Breast epithelium (tissue), 3 donors: ENCODE measurements at regions not wholly inside any gene's neighbourhood (a gene's known extent, or its start where the extent isn't known, plus 50 kb on each side); places are given as distances from the start of the nearest gene placed in this dataset.

Source experiments
- POLR2AphosphoS5 ChIP-seq, 3 donors: sonication (generic); formaldehyde crosslinking; IDR thresholded peaks; one replicate each; pipeline ENCODE4 v1.6.1; 2017; ENCODE audit warnings: antibody characterized with exemption in 3 of 3
- TF ChIP-seq, protein P1 (sequence below), 3 donors: fragments of 450-650 bp; IDR thresholded peaks; one replicate each; pipeline ENCODE4 v1.5.1; 2016 to 2017; ENCODE audit warnings: antibody characterized with exemption in 3 of 3, mild to moderate bottlenecking in 3 of 3, moderate library complexity in 3 of 3

DNA sequence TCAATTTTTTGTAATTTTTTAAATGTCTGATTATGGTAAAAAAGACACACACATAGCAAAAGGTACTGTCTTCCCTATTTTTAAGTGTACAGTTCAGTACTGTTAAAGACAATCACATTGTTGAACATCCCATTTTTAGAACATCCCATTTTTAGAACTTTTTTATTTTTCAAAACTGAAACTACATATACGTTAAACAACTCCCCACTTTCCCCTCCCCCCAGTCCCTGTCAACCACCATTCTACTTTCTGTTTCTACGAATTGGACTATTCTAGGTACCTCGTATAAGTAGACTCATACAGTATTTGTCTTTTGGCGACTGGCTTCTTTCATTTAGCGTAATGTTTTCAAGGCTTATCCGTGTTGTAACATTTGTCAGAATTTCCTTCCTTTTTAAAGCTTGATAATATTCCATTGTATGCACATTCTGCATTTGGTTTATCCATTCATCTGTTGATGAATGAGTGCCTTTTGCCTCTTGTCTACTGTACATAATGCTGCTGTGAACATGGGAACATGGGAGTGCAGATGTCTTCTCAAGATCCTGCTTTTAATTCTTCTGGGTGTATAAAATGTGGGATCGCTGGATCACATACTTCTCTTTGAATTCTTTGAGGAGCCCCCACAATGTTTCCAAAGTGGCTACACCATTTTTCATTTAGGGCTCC is 154.0 kb downstream of the PIK3R1 start:
- TF ChIP-seq, protein P1, sequence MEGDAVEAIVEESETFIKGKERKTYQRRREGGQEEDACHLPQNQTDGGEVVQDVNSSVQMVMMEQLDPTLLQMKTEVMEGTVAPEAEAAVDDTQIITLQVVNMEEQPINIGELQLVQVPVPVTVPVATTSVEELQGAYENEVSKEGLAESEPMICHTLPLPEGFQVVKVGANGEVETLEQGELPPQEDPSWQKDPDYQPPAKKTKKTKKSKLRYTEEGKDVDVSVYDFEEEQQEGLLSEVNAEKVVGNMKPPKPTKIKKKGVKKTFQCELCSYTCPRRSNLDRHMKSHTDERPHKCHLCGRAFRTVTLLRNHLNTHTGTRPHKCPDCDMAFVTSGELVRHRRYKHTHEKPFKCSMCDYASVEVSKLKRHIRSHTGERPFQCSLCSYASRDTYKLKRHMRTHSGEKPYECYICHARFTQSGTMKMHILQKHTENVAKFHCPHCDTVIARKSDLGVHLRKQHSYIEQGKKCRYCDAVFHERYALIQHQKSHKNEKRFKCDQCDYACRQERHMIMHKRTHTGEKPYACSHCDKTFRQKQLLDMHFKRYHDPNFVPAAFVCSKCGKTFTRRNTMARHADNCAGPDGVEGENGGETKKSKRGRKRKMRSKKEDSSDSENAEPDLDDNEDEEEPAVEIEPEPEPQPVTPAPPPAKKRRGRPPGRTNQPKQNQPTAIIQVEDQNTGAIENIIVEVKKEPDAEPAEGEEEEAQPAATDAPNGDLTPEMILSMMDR (IDR thresholded peaks at IDR 0.05) = no peak
- no peak for TF ChIP-seq POLR2AphosphoS5 (IDR thresholded peaks at IDR 0.05)
